ENCODE measurements at regions not wholly inside any gene's neighbourhood (a gene's known extent, or its start where the extent isn't known, plus 50 kb on each side); places are given as distances from the start of the nearest gene placed in this dataset.

DNA sequence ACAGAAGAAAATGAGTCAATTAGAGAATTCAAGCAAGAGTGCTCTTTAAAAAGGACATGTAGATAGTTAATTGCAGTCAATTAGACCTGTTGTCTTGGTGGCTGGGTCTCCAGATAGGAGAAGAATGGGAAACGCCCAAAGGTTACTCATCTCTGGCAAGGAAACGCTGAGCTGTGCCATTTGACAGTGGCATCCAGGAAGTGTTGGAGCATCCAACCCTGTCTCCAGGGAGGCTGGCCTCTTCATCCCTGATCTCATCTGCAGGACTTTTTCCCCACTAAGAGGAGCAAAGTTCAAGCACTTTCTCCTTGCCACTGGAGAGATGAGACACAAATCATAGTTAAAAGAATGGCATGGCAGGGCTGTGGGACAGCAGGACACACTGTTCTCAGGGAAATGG, 111.7 kb upstream of the MSX2 start:
- H2AFZ ChIP-seq (ENCODE audit: low read depth, low read length) = no peak overlapping the region
- no peak overlapping the region for H3K9ac ChIP-seq (replicated peaks; ENCODE audit: extremely low read depth, insufficient read depth, low read length)
- TF ChIP-seq FOS (IDR thresholded peaks at IDR 0.05; ENCODE audit: borderline replicate concordance, insufficient read depth, low read length) (no peak), POLR2A (IDR thresholded peaks at IDR 0.05; ENCODE audit: low read depth, low read length) (no peak), GATA2 (IDR thresholded peaks at IDR 0.05; ENCODE audit: insufficient read depth, insufficient read length, low read depth, low read length) (no peak), MYC (IDR thresholded peaks at IDR 0.05; ENCODE audit: low read depth, low read length) (no peak), EZH2 (IDR thresholded peaks at IDR 0.05; ENCODE audit: borderline replicate concordance, low read depth, low read length, severe bottlenecking) (no peak), JUN (IDR thresholded peaks at IDR 0.05; ENCODE audit: borderline replicate concordance, insufficient read depth, insufficient read length, low read depth) (no peak), POLR2AphosphoS5 (IDR thresholded peaks at IDR 0.05; ENCODE audit: insufficient read depth, low read depth, low read length) (no peak)
- TF ChIP-seq, protein P1, sequence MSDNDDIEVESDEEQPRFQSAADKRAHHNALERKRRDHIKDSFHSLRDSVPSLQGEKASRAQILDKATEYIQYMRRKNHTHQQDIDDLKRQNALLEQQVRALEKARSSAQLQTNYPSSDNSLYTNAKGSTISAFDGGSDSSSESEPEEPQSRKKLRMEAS (IDR thresholded peaks at IDR 0.05; ENCODE audit: insufficient read depth, insufficient read length) = no peak
- TF ChIP-seq, protein P2, sequence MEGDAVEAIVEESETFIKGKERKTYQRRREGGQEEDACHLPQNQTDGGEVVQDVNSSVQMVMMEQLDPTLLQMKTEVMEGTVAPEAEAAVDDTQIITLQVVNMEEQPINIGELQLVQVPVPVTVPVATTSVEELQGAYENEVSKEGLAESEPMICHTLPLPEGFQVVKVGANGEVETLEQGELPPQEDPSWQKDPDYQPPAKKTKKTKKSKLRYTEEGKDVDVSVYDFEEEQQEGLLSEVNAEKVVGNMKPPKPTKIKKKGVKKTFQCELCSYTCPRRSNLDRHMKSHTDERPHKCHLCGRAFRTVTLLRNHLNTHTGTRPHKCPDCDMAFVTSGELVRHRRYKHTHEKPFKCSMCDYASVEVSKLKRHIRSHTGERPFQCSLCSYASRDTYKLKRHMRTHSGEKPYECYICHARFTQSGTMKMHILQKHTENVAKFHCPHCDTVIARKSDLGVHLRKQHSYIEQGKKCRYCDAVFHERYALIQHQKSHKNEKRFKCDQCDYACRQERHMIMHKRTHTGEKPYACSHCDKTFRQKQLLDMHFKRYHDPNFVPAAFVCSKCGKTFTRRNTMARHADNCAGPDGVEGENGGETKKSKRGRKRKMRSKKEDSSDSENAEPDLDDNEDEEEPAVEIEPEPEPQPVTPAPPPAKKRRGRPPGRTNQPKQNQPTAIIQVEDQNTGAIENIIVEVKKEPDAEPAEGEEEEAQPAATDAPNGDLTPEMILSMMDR (IDR thresholded peaks at IDR 0.05; ENCODE audit: extremely low read depth in 1 of 2, insufficient read depth in 1 of 2, low read depth in 1 of 2, low read length in 2 of 2) = no peak
- no TSS peak for BruUV-seq (replicated peaks)
- no peak overlapping the region for H3K4me3 ChIP-seq (replicated peaks in 1 of 3; ENCODE audit: insufficient read depth in 1 of 3, low read depth in 1 of 3, low read length in 3 of 3)
- FAIRE-seq (no peak), DNase-seq (ENCODE audit: low read depth, low spot score) (no peak)
- dilution Hi-C loops (cut with MboI; ENCODE audit: extremely low pct_ligation_motif_present, low sequenced_read_pairs) (no loop called here), intact Hi-C loops (cut with micrococcal nuclease) (no loop called here)
- no peaks in the 10 kb centered on the region for H3K79me2 ChIP-seq (ENCODE audit: control insufficient read depth, insufficient read depth, low read length)
- no peaks in the 10 kb centered on the region for H4K20me1 ChIP-seq (replicated peaks; ENCODE audit: control insufficient read depth, extremely low read depth, insufficient read depth, low read length)
- POLR2A ChIA-PET = no interaction called here
- H3K4me2 ChIP-seq (ENCODE audit: insufficient read depth, low read length) = no peak overlapping the region
- no peaks in the 10 kb centered on the region for H3K4me1 ChIP-seq (ENCODE audit: control insufficient read depth, extremely low read depth, insufficient read depth, low read length)
- no peaks in the 10 kb centered on the region for H3K27me3 ChIP-seq (ENCODE audit: control insufficient read depth in 2 of 2, insufficient read depth in 2 of 2, low read length in 2 of 2)
- peaks cover 11% of the 10 kb centered on the region for H3K9me3 ChIP-seq (replicated peaks; ENCODE audit: control insufficient read depth, insufficient read depth, low read length)
- H3K36me3 ChIP-seq (ENCODE audit: control insufficient read depth in 2 of 2, extremely low read depth in 1 of 2, insufficient read depth in 2 of 2, low read length in 2 of 2) = no peaks in the 10 kb centered on the region
- no peak overlapping the region for H3K27ac ChIP-seq (ENCODE audit: insufficient read depth, low read depth, low read length)
- CTCF ChIA-PET = no interaction called here
- no peaks in the 10 kb centered on the region for H3K9me1 ChIP-seq (replicated peaks; ENCODE audit: control insufficient read depth, extremely low read depth, insufficient read depth, low read length)
